Activated CD8-positive, alpha-beta memory T cell treated with anti-CD3 and anti-CD28 coated beads, Interleukin-2, amount 50 U/mL, for 48 hours (primary cell): ENCODE measurements at regions not wholly inside any gene's neighbourhood (a gene's known extent, or its start where the extent isn't known, plus 50 kb on each side); places are given as distances from the start of the nearest gene placed in this dataset.

ENCODE experiments used
- DNase-seq: peaks from one replicate; pipeline ENCODE4 v3.0.0-alpha.2; 2020

DNA sequence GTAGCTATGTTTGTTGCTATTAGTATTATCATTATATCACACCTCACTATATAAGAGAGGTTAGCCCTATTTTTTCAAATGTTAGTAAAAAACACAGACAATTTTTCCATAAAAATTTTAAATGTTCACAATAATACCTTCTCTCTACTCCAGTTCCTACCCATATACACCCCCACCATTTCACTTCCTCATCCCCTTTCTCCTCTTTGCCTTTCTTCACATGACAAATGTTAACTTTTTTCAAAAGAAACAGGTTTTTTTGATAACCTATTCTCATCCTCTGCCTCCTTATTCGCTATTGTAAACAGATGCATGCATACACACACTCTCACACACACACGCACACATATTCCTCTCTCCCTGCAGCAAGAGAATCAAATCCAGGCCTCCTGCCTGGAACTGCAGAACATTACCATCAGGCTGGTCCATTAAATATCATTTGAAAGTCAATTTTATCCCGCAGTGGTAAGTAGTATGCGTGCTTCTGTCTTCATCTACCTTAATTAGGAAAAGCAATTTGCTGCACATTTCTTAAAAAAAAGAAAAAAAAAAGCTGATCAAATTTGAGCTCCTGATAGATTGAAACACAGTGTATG, 55.5 kb downstream of the MID1IP1 start:
- no peak for DNase-seq

DNA sequence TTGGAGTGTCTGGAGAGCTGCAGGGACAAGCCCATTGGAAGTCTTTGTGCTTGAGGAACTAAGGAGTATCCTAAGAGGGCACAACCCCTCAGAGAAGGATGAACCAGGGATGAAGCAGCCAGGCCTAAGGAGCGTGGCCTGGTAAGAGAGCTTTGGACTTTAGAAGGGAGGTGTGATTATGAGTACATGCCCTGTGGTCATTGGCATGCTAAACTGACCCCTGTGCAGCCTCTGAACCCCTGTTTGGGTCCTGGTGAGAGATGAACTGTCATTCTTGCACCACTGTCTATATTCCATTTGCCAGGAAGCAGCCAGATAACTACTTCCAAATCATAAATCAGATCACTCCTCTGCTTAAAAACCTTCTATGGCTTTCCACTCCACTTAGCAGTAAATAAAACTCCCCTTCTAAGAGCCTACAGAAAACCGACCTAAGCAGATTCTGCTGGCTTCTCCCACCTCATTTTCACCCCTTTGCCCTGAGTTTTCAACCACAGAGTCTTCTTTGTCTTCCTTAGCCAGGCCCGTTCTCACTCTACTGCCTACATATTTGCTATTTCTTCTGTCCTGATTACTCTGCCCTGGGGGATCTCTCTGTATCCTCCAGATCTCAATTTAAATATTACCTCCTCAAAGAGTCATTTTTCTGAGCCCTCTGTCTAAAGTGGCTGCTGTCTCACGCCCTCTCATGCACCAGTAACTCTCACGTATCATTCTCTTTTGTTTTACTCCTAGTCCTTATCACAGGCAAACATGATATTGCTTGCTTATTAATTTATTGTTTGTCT, 56.7 kb downstream of the MID1IP1 start:
- no peak for DNase-seq

DNA sequence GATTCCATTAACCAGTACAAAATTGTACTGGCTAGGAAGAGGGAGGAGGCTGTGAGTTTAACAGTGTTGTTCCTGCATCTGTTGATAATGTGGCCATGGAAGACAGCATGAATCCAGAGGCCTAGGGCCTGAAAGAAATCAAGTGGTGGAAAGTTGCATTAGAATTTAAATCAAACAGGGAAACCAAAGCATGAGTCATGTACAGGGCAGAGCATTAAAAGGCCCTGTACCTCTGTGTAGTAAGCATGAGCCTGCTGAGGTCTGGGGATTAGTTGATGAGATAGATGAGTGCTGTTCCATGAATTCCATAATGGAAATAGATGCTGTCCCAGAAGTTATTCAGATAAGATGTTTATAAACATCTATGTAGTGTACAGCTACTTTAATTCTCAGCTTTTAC, 58.3 kb downstream of the MID1IP1 start:
- DNase-seq: no peak

DNA sequence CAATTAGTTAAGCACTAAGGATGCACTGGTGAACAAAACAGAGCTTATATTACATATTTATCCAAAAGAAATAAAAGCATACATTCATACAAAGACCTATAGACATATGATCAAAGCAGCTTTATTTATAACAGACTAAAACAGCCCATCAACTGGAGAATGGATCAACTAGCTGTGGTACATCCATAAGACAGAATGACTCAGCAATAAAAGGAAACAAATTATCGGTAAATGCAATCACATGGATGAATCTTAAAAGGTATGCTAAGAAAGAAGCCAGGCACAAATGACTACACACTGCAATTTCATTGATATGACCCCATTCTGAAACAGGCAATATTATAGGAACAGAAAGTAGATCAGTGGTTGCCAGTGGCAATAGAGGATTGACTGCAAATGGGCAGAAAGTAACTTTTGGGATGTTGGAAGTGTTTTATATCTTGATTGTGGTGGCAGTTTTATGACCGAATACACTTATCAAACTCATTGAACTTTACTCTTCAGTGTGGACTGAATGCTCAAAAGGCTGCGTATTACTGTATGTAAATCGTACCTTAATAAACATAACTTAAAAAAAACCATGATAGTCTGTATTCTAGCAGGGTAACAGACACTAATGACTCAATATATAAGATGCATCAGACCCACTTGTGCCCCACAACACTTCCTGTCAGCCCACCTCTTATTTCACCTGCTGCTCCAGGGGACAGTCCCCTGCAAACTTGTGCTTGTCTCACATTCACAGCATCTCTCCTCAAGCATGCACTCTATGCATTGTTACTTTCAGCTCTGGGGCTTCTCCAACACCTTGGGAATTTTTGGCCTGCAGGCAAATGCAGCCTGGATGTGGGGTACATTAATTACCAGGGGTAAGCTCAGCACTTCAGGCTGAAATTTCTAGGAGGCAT, 59.1 kb downstream of the MID1IP1 start:
- no peak for DNase-seq

DNA sequence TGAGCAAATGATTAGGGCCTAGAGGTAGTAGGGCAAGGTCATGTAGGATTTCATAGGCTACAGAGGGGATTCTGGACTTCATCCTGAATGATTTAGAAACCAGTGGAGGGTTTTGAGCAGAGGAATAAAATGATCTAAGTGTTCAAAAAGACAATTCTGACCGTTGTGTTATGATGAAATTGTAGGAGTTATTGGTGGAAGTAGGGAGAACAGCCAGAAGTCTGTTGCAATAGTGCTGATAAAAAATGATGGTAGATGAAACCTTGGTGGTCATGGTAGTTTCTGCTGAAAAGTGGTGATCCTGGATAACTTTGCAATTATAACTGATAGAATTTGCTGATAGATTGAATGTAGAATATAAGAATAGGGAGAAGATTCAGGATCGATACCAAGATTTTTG, 60.2 kb downstream of the MID1IP1 start:
- DNase-seq: no peak

DNA sequence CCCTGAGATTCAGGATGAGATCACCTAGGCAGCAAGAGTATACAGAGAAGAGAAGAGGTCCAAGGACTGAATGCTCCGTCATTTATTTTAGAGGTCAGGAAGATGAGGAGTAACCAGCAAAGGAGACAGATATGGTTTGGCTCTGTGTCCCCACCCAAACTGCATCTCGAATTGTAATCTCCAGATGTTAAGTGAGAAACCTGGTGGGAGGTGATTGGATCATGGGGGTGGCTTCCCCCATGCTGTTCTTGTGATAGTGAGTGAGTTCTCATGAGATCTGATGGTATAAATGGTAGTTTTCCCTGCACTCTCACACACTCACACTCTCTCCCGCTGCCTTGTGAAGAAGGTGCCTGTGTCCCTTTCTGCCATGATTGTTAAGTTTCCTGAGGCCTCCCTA, 60.8 kb downstream of the MID1IP1 start:
- no peak for DNase-seq

DNA sequence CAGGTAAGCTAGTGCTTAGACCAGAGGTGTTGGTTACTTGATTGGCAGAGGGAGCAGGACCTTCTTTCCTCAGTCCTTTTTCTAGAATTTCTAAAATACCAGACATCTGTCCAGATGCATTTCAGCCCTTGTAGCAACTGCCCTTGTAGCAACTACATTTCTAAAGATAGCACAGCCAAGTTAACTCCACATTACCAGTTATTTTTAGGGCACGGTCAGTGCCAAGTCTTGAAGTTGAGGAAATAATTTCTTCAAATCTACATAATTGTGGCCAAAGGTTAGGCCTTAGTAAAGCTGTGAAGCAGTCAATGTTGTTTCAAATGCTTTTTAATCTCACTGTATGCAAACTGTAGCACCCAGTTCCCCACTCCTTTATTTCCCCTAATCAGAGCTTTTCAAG, 62.9 kb downstream of the MID1IP1 start:
- DNase-seq: no peak

DNA sequence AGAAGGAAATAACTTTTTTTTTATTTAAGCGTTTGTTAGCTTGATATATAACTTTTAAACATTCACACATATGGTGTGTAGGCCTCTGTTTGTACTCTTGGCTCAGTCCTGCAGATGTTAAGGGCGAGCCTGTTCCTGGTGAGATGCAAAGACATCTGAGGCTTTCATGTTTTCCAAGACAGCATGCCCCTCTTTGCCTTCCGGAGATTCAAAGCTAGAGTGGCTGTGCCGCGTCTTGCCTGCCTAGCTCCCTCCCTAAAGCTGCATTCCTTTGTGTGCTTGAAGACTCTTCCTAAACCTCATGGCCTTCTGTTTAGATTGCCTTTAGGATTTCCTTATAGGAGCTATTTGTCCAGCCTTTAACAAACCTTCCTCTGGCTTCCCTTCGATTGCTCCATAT, 67.1 kb downstream of the MID1IP1 start:
- DNase-seq: no peak

DNA sequence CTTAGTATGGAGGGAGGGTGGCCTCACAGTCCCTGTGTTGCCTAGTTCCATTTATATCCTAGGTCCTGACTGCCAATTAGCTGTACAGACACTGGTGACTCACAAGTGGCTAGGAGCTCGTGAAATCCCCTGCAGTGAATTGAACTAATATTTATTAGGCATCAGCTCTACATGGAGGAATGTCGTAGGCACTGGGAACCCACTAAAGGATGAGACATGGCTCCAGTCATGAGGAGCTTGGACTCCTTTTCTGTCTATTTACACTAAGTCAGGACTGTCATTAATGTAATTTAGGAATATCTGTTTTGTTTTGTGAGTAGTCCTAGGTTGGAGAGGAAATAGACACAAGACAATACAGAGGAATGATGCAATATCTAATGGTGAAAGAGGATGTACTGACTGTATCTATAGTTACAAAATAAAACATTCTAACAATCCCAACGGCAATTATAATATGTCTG, 67.7 kb downstream of the MID1IP1 start:
- DNase-seq: no peak

DNA sequence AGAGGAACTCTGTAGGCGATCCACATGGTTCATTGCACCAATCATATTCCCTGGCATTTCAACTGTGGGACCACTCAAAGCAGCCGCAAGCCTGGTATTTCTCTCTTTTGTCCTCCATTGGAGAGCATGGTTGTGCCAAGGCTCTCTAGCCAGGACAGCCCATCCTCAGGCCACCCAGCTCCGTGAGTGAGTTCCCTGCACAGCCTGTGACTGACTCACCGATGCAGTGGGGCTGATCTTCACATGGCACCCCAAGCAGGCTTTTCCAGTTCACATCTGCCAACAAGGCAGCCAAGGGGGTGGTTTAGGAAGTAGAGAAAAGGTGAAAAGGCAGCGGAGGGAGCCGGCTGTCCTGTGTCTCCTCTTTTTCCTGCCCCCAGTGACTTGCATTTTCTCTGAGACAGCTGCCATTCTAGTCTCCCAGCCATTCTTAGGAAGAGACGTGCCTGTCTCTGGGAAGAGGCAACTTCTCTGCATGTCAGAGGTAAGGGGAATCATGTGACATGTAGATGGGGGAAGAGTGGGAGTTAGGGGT, 69.2 kb downstream of the MID1IP1 start:
- no peak for DNase-seq

DNA sequence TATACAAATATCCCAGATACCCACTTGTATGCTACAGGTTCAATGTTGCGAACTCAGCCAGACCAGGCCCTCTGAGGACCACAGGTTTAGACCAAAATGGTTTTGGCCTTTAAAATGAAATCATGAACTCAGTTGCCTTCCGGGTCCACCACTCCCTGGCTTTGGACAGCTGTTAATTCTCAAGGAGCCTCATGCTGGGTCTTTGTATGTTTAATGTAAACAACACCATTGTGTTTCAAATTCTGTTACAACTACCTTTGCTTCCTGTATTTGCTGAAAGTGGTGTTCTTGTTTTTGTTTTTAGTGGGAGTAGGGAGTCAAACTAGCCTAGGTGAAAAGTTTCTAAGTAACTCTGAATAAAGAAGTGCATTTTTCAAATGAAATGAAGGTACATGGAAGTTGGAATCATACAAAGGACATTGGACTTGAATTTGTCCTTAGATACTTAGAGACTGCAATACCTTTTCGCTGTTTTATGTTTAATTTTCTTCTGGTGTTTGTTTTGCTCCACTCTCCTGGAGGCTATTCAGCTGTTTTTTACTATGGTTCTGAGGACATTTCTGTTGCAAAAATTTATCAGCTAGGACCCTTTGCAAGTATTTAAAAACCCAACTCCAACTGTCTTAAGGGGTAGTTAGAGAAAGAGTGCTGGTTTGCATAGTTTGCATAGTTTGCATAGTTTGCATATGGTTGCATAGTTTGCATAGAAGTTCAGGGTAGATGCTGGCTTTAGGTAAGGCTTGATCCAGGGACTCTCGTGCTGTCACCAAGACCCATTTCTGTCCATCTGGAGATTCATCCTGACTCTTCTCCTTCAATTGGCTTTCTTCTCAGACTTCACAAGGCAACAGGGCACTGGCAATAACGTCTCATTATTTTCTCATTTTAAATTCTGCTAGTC, 70.1 kb downstream of the MID1IP1 start:
- no peak for DNase-seq

DNA sequence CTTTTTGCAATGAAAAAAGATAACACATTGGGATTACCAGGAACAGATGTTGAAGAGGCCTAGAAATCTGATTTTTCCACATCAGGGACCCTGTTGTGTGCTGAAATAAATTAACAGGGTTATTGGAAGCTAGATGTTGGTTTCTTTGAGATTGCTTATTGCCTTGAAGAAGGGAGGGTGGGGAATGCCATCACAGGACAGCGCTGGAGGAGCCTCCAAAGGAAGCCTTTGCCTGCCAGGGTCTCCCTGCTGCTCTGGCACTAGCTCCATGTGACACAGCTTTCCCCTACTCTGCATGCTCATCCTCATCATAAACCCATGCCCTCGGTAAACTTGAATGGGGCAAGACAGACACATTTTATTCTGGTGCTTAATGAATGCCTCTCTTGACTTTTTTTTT, 76.1 kb downstream of the MID1IP1 start:
- no peak for DNase-seq

DNA sequence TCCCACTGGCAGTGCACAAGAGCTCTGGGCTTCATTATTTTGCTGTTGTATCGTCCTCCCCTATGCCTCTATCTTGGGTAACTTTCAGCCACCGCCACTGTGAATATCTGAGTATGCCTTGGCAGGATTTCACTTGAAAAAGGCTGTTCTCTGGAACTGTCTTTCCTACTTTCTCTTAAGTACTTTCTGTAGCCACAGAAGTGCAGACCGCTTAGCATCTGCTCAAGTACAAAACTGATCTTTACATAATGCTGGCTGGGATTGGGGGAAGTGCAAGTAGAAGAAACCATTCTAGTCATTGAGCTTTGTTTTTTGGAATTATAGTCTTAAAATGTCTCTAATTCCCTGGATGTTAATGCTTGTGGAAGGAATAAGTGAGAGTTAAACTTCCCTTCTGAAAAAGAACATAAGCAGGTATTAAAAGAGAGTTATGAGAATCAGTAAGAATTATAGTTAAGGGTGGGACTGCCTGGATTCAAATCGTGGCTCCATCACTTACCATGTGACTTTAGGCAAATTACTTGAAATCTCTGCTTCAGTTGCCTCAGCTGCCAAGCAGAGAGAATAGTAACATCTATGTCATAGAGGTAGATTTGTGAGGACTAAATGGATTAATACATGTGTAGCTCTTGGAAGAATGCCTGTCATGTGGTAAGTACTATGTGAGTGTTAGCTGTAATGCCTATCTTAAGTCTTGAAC, 77.5 kb downstream of the MID1IP1 start:
- no peak for DNase-seq

DNA sequence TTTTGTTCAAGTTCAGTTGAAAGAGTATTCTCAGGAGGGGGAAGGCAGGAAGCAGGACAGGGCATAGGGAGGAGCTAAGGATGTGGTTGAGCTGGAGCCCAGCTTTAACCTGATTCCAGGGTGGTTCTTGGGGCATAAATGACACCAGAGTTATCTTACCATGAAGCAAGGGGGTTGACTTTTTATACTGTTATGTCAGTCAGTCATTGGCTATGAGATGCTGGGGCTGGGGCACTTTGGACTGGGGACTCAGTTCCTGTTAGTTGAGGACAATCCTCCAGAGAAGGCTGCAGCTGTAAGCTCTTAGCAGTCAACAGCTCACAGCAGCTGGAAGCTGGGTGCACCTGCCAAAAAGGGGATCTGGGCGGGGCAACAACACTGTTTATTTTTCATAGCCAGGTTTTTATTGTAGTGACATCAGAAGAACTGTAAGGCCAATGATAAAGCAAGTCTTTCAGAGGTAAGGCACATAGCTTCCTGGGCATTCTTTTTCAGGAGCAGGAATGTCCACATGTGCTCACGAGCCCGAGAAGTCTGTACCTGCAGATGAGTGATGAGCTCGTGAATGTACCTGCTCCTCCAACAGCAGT, 78.5 kb downstream of the MID1IP1 start:
- no peak for DNase-seq

DNA sequence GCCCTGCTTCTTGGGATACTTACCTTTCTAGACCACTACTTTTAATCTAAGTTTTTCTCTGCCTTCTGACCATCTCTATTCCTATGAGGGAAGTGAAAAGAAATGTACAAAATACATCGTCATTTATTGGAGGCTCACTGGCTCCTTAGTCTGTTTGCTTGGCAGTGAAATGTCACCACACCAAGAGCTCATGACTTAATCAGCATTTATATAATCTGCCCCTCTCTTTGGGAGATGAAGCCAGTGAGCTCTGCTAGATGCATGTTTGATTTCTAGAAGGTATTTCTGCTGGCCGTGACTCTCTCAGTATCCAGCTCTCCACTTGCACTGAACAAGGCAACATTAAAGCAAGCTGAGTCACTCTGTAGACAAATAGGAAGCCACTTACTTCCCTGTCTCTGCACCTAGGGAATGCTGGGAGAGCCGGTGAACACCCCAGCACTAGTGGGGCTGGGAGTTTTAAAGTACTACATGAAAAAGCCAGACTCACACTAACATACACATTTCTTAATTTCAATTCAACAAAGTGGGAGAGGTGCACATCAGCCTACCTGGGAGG, 79.1 kb downstream of the MID1IP1 start:
- DNase-seq: no peak

DNA sequence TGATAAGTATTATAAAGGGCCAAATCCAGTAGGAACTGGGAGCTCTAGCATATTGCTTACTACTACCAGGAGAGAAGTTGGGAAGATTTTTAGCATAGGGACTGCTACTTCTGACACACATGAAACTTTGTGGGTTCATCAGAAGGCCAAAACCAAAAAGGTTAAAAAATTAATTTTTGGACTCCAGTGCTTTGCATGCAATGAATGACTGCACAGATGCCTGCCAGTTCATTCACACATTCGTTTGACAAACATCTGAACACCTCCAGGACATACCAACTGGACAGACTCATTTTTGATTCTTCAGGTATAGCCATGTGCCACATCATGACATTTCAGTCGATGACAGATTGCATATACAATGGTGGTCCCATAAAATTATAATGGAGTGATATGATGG, 79.8 kb downstream of the MID1IP1 start:
- DNase-seq: no peak

DNA sequence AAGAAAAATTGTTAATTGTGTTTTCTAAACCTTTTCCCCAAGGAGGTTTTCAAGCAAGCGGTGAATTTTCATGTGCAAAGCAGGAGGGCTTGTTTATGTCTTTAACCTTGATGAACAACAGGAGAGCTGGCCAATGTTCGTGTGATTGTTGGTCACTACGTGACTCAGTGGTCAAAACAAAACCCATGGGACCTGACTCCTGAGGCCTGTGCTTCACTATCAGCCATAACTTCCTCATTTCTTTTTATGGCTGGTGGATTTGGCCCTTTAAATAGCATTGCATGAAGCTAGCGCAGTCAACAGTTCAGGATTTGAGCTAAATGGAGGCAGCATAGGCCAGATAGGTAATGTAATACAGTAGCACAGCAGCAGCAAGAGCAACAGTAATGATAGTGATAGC, 80.5 kb downstream of the MID1IP1 start:
- no peak for DNase-seq

DNA sequence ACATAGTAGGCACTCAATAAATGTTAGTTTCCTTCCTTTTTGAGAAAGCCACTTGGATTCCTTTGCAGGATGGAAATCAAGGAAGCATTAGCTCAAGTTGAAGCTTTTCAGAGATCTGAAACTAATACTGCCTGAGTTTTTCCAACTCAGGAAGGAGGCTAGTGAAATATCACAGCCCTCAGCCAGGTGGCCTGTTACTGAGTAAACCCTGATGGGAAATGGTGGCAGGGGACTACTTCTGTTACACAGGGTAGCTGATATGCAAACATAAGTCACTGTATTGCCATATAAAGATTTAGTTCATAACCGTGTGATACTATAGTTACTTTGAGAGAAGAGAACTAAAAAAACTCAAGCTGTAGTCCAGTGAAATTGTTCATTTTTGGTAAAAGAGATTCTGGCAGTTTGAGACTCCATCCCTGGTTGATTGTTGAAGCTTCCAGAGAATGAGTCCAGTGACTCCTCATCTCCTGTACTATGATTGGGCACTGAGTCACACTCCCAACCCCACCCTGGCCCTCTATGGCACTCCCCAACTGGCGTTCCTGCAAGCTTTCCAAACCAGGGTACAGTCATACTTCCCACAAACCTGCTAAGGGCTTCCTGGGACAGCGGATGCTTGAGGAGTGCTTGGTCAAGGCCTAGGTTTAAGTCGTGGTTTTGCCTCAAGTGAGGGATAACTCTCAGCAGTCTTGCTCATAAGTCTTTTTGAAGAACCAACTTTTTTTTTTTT, 81.8 kb downstream of the MID1IP1 start:
- DNase-seq: no peak

DNA sequence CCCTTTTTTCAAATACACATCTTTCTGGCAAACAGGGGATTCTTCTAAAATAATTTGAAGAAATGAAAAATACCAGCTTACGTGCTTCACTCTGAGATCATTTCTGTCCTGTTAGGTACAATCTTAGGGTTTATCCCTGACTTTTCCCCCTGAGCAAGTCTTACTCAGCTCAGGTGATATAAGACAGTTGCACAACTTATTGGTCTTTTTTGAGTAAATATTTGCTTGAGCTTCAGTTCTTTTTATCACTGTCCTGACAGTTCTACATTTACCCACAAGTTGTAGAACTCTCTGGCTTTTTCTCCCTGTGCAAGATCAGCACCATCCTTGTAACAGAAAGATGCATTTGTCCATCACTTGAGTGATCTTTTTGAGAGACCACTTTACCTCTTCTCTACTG, 84.9 kb downstream of the MID1IP1 start:
- no peak for DNase-seq

DNA sequence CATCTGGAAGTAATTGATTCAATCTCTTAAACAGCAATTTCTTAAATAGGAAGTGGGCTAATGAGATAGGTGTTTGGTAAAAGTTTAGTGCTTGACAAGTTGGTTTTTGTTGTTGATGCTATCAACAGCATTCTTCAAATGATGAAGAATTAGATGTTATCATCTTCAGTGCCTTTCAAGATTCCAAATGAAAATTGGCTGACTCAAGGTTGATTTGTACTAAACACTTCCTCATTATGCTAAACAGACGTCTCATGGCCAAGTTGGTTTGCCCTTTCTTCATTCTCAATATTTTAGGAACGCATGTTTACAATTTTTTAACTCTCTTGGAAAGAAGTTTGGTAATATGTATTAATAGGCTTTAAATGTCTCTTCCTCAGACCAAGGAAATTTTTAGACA, 86.0 kb downstream of the MID1IP1 start:
- DNase-seq: no peak
